HL-60 (cell line): ENCODE measurements at regions not wholly inside any gene's neighbourhood (a gene's known extent, or its start where the extent isn't known, plus 50 kb on each side); places are given as distances from the start of the nearest gene placed in this dataset.

Experiments used
- DNase-seq, 2 experiments: peaks; one replicate each; pipeline ENCODE4 v3.0.0-alpha.2; 2010 to 2020; ENCODE audit warnings: low read depth in 1 of 2, low spot score in 1 of 2
- H3K27ac ChIP-seq: fragments of 250-450 bp; sonication (Bioruptor Pico); replicated peaks from 2 replicates; pipeline ENCODE4 v1.5.1; 2020; ENCODE audit warnings: mild to moderate bottlenecking, moderate library complexity
- H3K27me3 ChIP-seq: fragments of 250-450 bp; sonication (Bioruptor Pico); 2 replicates; pipeline ENCODE4 v1.5.1; 2021; ENCODE audit warnings: mild to moderate bottlenecking, moderate library complexity; ENCODE audit not compliant: insufficient read depth, poor library complexity, severe bottlenecking
- H3K4me3 ChIP-seq: replicated peaks from 2 replicates; pipeline ENCODE4 v1.5.1; 2011; ENCODE audit warnings: mild to moderate bottlenecking, control low read depth, low read length; ENCODE audit not compliant: insufficient read depth
- CTCF ChIP-seq: IDR thresholded peaks from one replicate; pipeline ENCODE4 v1.5.1; 2011; ENCODE audit warnings: low read length, control low read depth, inconsistent platforms; ENCODE audit not compliant: insufficient read depth
- GABPA ChIP-seq: IDR thresholded peaks from 2 replicates; pipeline ENCODE4 v1.6.1; 2012; ENCODE audit warnings: low read depth
- POLR2AphosphoS5 ChIP-seq: IDR thresholded peaks from 2 replicates; pipeline ENCODE4 v1.6.1; 2012; ENCODE audit warnings: low read depth
- SPI1 ChIP-seq: IDR thresholded peaks from 2 replicates; pipeline ENCODE4 v1.6.1; 2012; ENCODE audit warnings: low read depth, mild to moderate bottlenecking, borderline replicate concordance
- TF ChIP-seq, protein P1 (sequence below): IDR thresholded peaks from 2 replicates; pipeline ENCODE4 v1.6.1; 2012; ENCODE audit warnings: low read depth; ENCODE audit not compliant: insufficient replicate concordance

DNA sequence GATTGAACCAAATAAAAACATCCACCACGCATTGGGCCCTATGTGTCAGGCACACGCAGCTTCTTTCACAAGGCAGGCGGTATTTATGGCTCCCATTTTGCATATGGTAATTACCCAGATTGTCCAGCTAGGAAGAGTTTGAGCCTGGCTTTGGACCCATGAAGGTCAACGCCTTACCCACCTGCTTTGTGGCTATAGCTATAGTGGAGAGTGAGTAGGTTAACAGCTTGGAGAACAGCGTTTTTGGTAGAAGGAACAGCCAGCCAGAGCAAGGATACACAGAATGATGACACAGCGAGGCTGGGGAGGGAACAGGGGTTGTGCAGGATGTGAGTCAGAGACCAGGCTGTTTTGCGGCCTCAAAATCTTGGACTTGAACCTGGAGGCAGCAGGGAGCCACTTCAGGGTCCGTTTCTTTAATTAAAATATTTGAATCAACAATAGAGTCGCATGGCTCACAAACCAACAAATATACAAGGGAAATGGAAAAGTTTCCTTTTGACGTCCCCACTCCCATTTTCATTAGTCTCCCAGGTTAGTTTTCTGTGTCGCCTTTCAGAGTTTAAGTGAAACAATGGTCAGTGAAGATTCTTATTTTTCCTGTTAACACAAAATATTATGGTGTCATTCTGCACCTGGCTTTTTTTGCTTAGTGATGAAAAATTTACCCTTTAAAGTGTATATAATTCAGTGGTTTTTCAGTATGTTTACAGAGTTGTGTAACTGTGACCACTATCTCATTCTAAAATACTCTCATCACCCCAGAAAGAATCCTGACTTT, 118.2 kb upstream of the STX18 start:
- no peak overlapping the region for H3K27ac ChIP-seq

DNA sequence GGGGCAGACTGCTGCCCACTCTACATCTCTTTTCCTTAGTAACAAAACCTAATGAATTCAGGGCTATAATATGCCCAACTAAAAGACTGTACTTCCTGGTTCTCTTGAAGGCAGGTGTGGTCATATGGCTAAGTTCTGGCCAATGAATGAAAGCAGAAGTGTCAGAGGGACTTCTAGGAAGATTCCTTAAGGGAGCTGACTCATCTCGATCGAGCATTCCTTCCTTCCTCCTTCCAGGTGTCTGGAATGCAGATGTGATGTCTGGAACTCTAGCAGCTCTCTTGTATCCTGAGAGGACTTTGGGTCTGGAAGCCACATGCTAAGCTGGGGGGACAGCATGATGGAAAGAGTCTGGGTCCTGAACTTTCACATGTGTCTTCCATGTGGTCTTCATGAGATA, 116.2 kb upstream of the STX18 start:
- no peak overlapping the region for H3K4me3 ChIP-seq
- no peak overlapping the region for H3K27ac ChIP-seq
- TF ChIP-seq CTCF (no peak), GABPA (no peak), SPI1 (no peak)
- TF ChIP-seq, protein P1, sequence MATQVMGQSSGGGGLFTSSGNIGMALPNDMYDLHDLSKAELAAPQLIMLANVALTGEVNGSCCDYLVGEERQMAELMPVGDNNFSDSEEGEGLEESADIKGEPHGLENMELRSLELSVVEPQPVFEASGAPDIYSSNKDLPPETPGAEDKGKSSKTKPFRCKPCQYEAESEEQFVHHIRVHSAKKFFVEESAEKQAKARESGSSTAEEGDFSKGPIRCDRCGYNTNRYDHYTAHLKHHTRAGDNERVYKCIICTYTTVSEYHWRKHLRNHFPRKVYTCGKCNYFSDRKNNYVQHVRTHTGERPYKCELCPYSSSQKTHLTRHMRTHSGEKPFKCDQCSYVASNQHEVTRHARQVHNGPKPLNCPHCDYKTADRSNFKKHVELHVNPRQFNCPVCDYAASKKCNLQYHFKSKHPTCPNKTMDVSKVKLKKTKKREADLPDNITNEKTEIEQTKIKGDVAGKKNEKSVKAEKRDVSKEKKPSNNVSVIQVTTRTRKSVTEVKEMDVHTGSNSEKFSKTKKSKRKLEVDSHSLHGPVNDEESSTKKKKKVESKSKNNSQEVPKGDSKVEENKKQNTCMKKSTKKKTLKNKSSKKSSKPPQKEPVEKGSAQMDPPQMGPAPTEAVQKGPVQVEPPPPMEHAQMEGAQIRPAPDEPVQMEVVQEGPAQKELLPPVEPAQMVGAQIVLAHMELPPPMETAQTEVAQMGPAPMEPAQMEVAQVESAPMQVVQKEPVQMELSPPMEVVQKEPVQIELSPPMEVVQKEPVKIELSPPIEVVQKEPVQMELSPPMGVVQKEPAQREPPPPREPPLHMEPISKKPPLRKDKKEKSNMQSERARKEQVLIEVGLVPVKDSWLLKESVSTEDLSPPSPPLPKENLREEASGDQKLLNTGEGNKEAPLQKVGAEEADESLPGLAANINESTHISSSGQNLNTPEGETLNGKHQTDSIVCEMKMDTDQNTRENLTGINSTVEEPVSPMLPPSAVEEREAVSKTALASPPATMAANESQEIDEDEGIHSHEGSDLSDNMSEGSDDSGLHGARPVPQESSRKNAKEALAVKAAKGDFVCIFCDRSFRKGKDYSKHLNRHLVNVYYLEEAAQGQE = no peak
- H3K27me3 ChIP-seq = no peaks in the 10 kb centered on the region
- no peak for DNase-seq

More for the DNA sequence above, 118.2 kb upstream of the STX18 start:
- Histone ChIP-seq H3K27me3 (no peaks in the 10 kb centered on the region), H3K4me3 (no peak overlapping the region)
- peak in 1 of 2 experiments; percentile 31 for DNase-seq
- TF ChIP-seq GABPA (no peak), POLR2AphosphoS5 (no peak), SPI1 (no peak), CTCF (no peak)
- TF ChIP-seq, protein P1 = no peak

DNA sequence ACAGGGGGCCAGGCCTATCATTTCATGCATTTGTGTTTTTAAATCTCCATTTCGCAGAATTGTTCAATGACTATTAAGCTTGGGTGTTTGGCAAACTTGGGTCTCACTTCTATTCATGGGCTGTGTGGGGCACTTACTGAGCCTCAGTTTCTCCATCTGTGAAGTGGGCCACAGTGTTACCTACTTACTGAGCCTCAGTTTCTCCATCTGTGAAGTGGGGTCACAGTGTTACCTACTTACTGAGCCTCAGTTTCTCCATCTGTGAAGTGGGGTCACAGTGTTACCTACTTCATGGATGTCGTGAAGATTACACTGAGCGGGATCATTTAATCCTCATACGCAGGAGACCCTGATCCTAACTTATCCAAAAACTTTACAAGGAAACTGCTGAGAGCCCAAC, 115.1 kb upstream of the STX18 start:
- H3K27ac ChIP-seq = no peak overlapping the region
- no peaks in the 10 kb centered on the region for H3K27me3 ChIP-seq
- no peak for DNase-seq
- no peak overlapping the region for H3K4me3 ChIP-seq
- TF ChIP-seq, protein P1 = no peak
- no peak for TF ChIP-seq CTCF
- TF ChIP-seq POLR2AphosphoS5 = no peak
- no peak for TF ChIP-seq SPI1
